Stomach smooth muscle (tissue), 2 donors: ENCODE measurements at regions not wholly inside any gene's neighbourhood (a gene's known extent, or its start where the extent isn't known, plus 50 kb on each side); places are given as distances from the start of the nearest gene placed in this dataset.
"Not testable (repeated sequence)": the region's sequence is repeated elsewhere in the genome, so short reads cannot be mapped to it uniquely, and the experiment has no call there.

Experiments
- H3K27ac ChIP-seq: one replicate; pipeline ENCODE4 v1.7.0; 2013; ENCODE audit warnings: mild to moderate bottlenecking, low read length, inconsistent platforms
- H3K27me3 ChIP-seq, 2 donors: one replicate each; pipeline ENCODE4 v1.7.0; 2013; ENCODE audit warnings: low read length in 2 of 2; ENCODE audit not compliant: insufficient read depth in 2 of 2, control insufficient read depth in 1 of 2
- H3K36me3 ChIP-seq, 2 donors: one replicate each; pipeline ENCODE4 v1.7.0; 2013; ENCODE audit warnings: low read length in 2 of 2; ENCODE audit not compliant: control insufficient read depth in 2 of 2, insufficient read depth in 2 of 2
- H3K4me1 ChIP-seq: one replicate; pipeline ENCODE4 v1.7.0; 2013; ENCODE audit warnings: low read length; ENCODE audit not compliant: control insufficient read depth, insufficient read depth
- H3K4me3 ChIP-seq, 2 donors: one replicate each; pipeline ENCODE4 v1.7.0; 2013; ENCODE audit warnings: low read length in 2 of 2
- H3K9ac ChIP-seq, 2 donors: one replicate each; pipeline ENCODE4 v1.7.0; 2013; ENCODE audit warnings: low read length in 2 of 2, mild to moderate bottlenecking in 1 of 2
- H3K9me3 ChIP-seq, 2 donors: one replicate each; pipeline ENCODE4 v1.7.0; 2013; ENCODE audit warnings: low read length in 2 of 2; ENCODE audit not compliant: control insufficient read depth in 2 of 2
- donor health status: healthy.
- donor health status: Pancreatic carcinoma.

DNA sequence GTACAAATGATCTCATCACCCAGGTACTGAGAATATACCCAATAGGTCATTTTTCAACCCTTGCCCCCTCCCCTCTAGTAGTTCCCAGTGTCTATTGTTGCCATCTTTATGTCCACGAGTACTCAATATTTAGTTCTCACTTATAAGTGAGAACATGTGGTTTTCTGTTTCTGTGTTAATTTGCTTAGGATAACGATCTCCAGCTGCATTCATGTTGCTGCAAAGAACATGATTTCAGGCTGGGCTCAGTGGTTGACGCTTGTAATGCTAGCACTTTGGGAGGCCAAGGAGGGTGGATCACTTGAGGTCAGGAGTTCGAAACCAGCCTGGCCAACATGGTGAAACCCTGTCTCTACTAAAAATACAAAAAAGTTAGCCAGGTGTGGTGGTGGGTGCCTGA, 575.0 kb upstream of the NRP1 start:
- H3K9ac ChIP-seq, H3K4me3 ChIP-seq, H3K27ac ChIP-seq, H3K36me3 ChIP-seq, H3K27me3 ChIP-seq, H3K9me3 ChIP-seq, H3K4me1 ChIP-seq: not testable (repeated sequence)

DNA sequence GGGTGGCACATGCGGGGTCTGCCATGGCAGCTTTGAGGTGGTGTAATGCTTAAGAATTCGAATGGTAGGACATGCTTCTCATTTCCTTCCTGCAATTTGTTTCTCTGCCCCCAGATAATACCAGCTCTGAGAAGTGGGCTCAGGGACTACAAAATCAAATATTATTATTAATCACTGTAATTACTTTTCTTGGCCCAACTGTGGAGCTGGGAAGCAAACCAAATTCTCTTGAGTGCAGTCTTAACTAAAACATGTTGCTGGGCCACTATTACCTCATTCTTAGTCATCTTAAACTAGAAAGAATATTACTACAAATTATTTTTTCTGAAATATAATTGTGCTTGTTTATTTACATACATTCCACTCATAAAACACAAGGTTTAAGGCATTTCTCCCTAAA, 566.7 kb upstream of the NRP1 start:
- H3K27me3 ChIP-seq: no peaks in the 10 kb centered on the region
- H3K4me1 ChIP-seq: peaks cover 3% of the 10 kb centered on the region
- H3K4me3 ChIP-seq: no peak overlapping the region
- H3K27ac ChIP-seq: peak overlapping the region; percentile 20
- H3K9ac ChIP-seq: no peak overlapping the region
- H3K36me3 ChIP-seq: no peaks in the 10 kb centered on the region
- H3K9me3 ChIP-seq: no peaks in the 10 kb centered on the region

DNA sequence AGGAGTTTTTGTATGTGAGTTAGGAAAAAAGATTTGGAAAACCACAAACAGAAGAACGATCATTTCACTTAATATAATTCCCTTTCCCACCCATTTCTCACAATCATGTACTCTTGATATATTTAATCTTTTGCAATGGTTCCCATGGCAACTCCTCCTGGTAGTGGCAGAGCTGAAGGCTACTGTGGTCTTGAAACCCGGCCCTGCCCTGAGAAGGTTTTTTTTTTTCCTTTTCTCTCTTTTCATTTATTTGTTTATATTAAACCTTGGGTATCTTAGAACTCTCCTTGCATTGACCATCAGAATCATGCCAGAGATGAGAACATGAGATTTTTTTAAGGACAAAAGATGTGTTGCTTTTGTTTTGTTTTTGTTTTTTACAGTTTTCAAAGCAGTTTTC, 566.1 kb upstream of the NRP1 start:
- H3K4me3 ChIP-seq: no peak overlapping the region
- H3K27ac ChIP-seq: peak overlapping the region; percentile 20
- H3K9me3 ChIP-seq: no peaks in the 10 kb centered on the region
- H3K9ac ChIP-seq: no peak overlapping the region
- H3K36me3 ChIP-seq: no peaks in the 10 kb centered on the region
- peaks cover 3% of the 10 kb centered on the region for H3K4me1 ChIP-seq
- no peaks in the 10 kb centered on the region for H3K27me3 ChIP-seq

DNA sequence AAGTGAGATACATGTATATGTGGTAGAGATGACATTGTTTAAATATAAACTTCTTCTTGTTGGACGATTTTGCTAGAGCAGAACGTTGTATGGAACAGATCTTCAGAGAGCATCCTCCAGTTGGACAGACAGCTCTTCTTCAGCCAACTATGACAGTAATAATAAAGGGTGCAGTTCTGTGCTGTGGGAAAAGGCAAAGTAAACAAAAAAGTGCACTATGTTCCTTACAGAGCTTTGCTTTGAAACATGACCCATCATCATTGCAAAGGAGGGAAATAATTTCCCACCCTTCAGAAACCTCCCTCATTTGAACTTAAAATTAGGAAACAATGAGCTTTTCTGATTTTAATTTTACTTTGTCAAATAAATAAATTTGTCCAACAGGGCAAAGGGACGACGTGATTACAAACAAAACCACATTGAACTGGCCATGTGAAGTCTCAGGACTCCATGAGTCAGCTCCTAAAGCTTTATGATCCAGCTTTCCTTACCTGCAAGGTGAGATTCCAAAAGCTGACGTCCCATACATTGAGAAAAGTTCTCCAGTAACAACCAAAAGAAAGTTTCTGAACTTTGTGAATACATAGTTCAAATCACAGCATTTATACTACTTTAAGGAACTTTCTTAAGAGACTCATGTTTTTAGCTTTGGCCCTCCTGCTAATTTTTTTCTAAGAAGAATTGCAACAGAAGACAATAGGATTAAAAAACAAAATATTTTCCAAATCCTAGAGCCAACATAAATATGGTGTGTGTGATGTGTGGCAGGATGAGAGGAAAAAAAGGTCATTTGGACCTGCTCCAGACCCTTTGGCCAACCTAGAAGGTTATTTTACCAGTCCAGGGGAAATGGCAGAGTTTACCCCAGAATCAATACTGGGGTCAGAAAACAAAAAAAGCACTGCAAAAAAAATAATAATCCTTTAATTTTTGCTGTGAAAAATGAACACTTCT, 565.4 kb upstream of the NRP1 start:
- Histone ChIP-seq H3K27me3 (no peaks in the 10 kb centered on the region), H3K4me1 (peaks cover 3% of the 10 kb centered on the region), H3K4me3 (no peak overlapping the region), H3K9me3 (no peaks in the 10 kb centered on the region), H3K9ac (no peak overlapping the region), H3K36me3 (no peaks in the 10 kb centered on the region), H3K27ac (no peak overlapping the region)

DNA sequence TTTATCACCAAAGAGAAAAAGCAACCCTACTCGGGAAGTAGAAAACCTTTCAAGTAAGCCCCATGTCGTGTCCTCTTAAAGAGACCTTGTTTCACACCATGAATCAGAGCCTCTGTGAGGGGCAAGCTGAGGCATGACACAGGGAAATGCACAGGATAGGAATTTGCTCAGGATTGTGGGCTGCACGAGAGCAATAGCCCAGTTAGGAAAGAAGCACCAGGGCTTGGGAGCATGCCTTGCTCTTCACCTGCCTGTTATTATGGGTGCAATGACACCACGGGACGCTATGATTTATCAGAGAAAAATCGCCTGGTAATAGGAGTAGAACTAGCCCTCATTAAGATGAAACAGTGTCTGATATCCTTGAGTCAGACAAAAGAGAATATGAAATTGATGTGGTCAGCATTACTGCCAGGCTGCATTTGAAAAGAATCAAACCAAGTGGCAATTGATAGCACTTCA, 562.9 kb upstream of the NRP1 start:
- Histone ChIP-seq H3K27me3 (no peaks in the 10 kb centered on the region), H3K9me3 (no peaks in the 10 kb centered on the region), H3K27ac (no peak overlapping the region), H3K9ac (no peak overlapping the region), H3K4me3 (no peak overlapping the region), H3K36me3 (no peaks in the 10 kb centered on the region), H3K4me1 (peaks cover 3% of the 10 kb centered on the region)

DNA sequence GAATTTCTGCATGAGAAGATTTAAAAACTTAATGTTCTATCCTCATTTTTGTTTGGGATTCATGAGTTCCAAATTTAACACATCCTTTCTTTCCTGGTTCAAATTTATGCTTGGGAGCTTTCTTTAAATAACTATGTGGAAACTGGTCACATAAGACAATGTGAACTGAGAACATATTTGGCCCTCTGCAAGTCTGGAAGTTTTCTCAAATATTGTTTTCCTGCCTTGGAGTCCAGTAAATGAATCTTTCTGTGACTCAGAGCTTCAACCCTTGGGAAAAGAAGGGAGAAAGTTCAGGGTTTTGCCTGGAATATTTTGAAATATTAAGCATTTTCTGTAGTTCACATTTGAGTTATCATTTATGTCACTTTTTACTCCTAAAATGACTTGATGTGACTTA, 559.0 kb upstream of the NRP1 start:
- no peaks in the 10 kb centered on the region for H3K9me3 ChIP-seq
- H3K4me1 ChIP-seq: peaks cover 3% of the 10 kb centered on the region

DNA sequence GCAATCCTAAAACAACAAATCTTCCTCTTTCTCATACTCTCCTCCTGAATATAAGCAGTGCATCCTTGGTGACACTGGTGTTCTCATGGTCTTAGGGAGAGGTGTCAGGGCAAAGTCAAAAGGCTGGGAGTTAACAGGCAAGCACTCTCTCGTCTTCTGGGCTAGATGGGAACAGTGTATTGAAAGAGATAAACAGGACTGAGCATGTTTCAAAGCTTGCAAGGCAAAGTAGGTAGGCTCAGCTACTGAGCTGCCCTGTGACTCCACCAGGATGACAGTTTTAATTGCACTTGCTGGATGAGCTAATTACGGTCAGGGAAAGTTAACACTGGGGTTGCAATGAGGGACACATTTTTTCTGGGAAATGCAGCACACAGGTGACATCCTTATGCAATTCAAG, 554.9 kb upstream of the NRP1 start:
- Histone ChIP-seq H3K9ac (no peak overlapping the region), H3K27me3 (no peaks in the 10 kb centered on the region), H3K27ac (no peak overlapping the region), H3K4me1 (no peaks in the 10 kb centered on the region), H3K9me3 (no peaks in the 10 kb centered on the region), H3K4me3 (no peak overlapping the region), H3K36me3 (no peaks in the 10 kb centered on the region)

More for the DNA sequence above, 559.0 kb upstream of the NRP1 start:
- H3K27ac ChIP-seq: no peak overlapping the region
- no peaks in the 10 kb centered on the region for H3K36me3 ChIP-seq
- H3K4me3 ChIP-seq: no peak overlapping the region
- H3K9ac ChIP-seq: no peak overlapping the region
- no peaks in the 10 kb centered on the region for H3K27me3 ChIP-seq

DNA sequence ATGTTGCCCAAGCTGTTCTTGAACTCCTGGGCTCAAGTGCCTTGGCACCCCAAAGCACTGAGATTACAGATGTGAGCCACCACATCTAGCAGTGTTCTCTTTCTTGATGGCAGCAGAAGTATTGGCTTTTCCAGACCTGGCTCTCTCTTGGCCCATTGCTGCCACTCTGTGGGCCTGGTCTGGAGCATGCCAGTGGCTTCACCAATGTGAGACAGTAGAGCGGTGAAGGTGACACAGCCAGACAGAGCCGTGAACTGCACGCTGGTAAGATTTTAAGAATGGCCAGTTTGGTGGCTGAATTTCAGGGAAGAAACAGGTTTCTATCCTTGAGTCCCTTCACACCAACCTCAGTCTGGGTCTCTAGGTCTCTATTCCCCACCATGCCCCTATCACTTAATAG, 552.7 kb upstream of the NRP1 start:
- Histone ChIP-seq H3K9ac (no peak overlapping the region), H3K27me3 (no peaks in the 10 kb centered on the region), H3K36me3 (no peaks in the 10 kb centered on the region), H3K4me1 (no peaks in the 10 kb centered on the region), H3K27ac (no peak overlapping the region), H3K4me3 (no peak overlapping the region), H3K9me3 (no peaks in the 10 kb centered on the region)

DNA sequence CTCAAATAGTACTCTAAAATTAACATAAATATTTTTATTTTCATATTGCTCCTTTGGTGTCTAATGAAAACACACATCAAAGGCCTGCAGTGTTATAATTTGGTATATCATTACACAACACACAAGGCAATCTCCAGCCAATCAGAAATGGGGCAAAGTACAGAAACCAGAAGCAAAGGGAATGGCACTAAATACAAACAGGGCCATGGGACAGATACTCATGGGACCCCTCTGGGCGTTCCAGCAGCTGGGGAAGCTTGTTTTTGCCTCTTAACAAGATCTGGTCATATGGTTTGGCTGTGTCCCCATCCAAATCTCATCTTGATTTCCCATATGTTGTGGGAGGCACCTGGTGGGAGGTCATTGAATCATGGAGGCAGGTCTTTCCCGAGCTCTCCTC, 551.8 kb upstream of the NRP1 start:
- no peaks in the 10 kb centered on the region for H3K36me3 ChIP-seq
- H3K27ac ChIP-seq: no peak overlapping the region
- no peak overlapping the region for H3K9ac ChIP-seq
- H3K27me3 ChIP-seq: no peaks in the 10 kb centered on the region
- H3K4me3 ChIP-seq: no peak overlapping the region
- H3K9me3 ChIP-seq: no peaks in the 10 kb centered on the region
- H3K4me1 ChIP-seq: no peaks in the 10 kb centered on the region

DNA sequence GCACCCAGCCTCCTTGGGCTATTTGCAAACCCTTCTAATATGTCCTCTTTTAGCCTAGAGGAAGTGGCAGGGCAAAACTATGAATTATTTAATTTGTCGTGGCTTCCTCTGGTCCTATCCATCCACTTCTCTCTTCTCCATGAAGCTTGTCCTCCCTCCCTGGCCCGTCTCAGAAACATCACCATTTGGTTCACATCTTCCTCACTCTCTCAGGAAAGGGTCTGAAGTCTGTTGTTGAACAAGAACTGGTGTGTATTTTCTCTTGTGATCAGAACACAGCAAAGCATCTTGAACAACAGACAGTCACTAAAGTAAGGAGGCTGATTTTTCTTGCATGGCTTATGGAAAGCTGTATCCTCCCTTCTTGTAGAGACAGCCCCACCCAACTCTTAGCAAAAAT, 550.1 kb upstream of the NRP1 start:
- no peaks in the 10 kb centered on the region for H3K9me3 ChIP-seq
- no peak overlapping the region for H3K9ac ChIP-seq
- no peaks in the 10 kb centered on the region for H3K36me3 ChIP-seq
- no peaks in the 10 kb centered on the region for H3K27me3 ChIP-seq
- H3K27ac ChIP-seq: no peak overlapping the region
- H3K4me1 ChIP-seq: no peaks in the 10 kb centered on the region
- no peak overlapping the region for H3K4me3 ChIP-seq

DNA sequence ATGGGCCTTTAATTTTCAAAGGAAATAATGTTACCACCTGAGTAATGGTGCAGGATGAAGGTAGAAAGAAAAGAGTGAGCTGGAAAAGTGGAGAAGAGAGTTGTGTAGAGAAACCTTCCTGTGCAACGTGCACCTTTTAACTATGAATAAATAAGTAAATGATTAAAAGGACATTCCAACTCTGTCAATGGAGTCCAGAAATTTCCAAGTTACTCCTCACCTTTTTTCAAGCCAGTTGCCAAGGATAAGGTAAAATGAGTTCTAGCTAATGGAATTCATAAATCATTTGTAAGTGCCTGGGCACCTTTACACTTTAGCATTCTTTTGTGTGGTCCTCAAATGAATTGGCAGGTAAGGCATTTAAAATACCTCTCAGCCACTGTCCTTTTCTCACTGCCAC, 549.4 kb upstream of the NRP1 start:
- Histone ChIP-seq H3K9ac (no peak overlapping the region), H3K4me1 (no peaks in the 10 kb centered on the region), H3K27ac (no peak overlapping the region), H3K9me3 (no peaks in the 10 kb centered on the region), H3K27me3 (no peaks in the 10 kb centered on the region), H3K36me3 (no peaks in the 10 kb centered on the region), H3K4me3 (no peak overlapping the region)
